Fibroblast of lung (primary cell): ENCODE measurements at regions not wholly inside any gene's neighbourhood (a gene's known extent, or its start where the extent isn't known, plus 50 kb on each side); places are given as distances from the start of the nearest gene placed in this dataset.

Experiments
- EZH2 ChIP-seq: IDR thresholded peaks from 2 replicates; pipeline ENCODE4 v1.5.1; 2012; ENCODE audit warnings: low read length, control low read depth, mild to moderate bottlenecking; ENCODE audit errors: missing control alignments
- TF ChIP-seq, protein P1 (sequence below), 2 donors: IDR thresholded peaks in 1 of 2; conservative IDR thresholded peaks in 1 of 2; 1 replicate in 1 of 2; 2 replicates in 1 of 2; pipeline ENCODE4 v1.5.1; 2011 to 2012; ENCODE audit warnings: low read length in 2 of 2, control low read depth in 1 of 2, inconsistent platforms in 1 of 2, low read depth in 1 of 2, mild to moderate bottlenecking in 1 of 2

GRCh38 chr7:114835303-114835702, 86.6 kb upstream of the MDFIC start:
- TF ChIP-seq, protein P1, sequence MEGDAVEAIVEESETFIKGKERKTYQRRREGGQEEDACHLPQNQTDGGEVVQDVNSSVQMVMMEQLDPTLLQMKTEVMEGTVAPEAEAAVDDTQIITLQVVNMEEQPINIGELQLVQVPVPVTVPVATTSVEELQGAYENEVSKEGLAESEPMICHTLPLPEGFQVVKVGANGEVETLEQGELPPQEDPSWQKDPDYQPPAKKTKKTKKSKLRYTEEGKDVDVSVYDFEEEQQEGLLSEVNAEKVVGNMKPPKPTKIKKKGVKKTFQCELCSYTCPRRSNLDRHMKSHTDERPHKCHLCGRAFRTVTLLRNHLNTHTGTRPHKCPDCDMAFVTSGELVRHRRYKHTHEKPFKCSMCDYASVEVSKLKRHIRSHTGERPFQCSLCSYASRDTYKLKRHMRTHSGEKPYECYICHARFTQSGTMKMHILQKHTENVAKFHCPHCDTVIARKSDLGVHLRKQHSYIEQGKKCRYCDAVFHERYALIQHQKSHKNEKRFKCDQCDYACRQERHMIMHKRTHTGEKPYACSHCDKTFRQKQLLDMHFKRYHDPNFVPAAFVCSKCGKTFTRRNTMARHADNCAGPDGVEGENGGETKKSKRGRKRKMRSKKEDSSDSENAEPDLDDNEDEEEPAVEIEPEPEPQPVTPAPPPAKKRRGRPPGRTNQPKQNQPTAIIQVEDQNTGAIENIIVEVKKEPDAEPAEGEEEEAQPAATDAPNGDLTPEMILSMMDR (conservative IDR thresholded peaks at IDR 0.05 in 1 of 2, IDR thresholded peaks at IDR 0.05 in 1 of 2; ENCODE audit: low read depth in 1 of 2, low read length in 2 of 2): no peak
- TF ChIP-seq EZH2: no peak
